GM12878 (cell line): ENCODE measurements at regions not wholly inside any gene's neighbourhood (a gene's known extent, or its start where the extent isn't known, plus 50 kb on each side); places are given as distances from the start of the nearest gene placed in this dataset.

Experiments used
- ATAC-seq: fragments of 200-7000 bp; cut with Tn5 transposase; 3 replicates; pipeline ENCODE4 v1.9.1; 2020; ENCODE audit warnings: mild to moderate bottlenecking, moderate library complexity
- BruUV-seq: library from RNA; stranded (reverse); fragments of 400-500 nt; replicated peaks from 2 replicates; lab custom pipeline; 2021; lab: Mats Ljungman, UMichigan
- CTCF ChIA-PET: fragments of 300-600 bp; sonication (Branson Sonifier 250); formaldehyde crosslinking; extraction: SDS; loops from one replicate; lab custom pipeline; 2021; ENCODE audit warnings: inconsistent platforms; lab: Yijun Ruan, JAX
- POLR2A ChIA-PET: fragments of 350-600 bp; formaldehyde crosslinking; extraction: SDS; loops from one replicate; lab custom pipeline; 2021; ENCODE audit warnings: inconsistent platforms; lab: Charles Lee
- RAD21 ChIA-PET: fragments of 300-600 bp; sonication (Branson Sonifier 250); formaldehyde crosslinking; loops from one replicate; lab custom pipeline; 2023; ENCODE audit warnings: antibody characterized with exemption; ENCODE audit not compliant: unreplicated experiment; lab: Charles Lee
- SMC1A ChIA-PET: fragments of 300-600 bp; sonication (Branson Sonifier 250); formaldehyde crosslinking; loops from one replicate; lab custom pipeline; 2023; ENCODE audit not compliant: unreplicated experiment, uncharacterized antibody; lab: Charles Lee
- DNase-seq: peaks from one replicate; pipeline ENCODE4 v3.0.0-alpha.2; 2011; ENCODE audit warnings: low read depth, low spot score
- FAIRE-seq: peaks from 3 replicates; lab custom pipeline; 2011; peaks lifted over from hg19 to GRCh38; lab: Jason Lieb, UNC
- H2AFZ ChIP-seq: 2 replicates; pipeline ENCODE4 v1.6.0; 2011; ENCODE audit warnings: low read depth, low read length, control low read depth; ENCODE audit not compliant: control insufficient read depth
- H3K27ac ChIP-seq: 2 replicates; pipeline ENCODE4 v1.5.1; 2011; ENCODE audit warnings: control low read depth; ENCODE audit not compliant: control insufficient read depth, insufficient read depth
- H3K27me3 ChIP-seq, 2 experiments: replicated peaks in 1 of 2; 2 replicates each; pipeline versions ENCODE4 v1.6.0 to v1.6.1; 2011; ENCODE audit warnings: low read length in 1 of 2; ENCODE audit not compliant: control insufficient read depth in 2 of 2, insufficient read depth in 2 of 2
- H3K36me3 ChIP-seq, 2 experiments: 2 replicates each; pipeline ENCODE4 v1.5.1; 2011; ENCODE audit warnings: low read length in 1 of 2; ENCODE audit not compliant: control insufficient read depth in 2 of 2, insufficient read depth in 2 of 2
- H3K4me1 ChIP-seq: 2 replicates; pipeline ENCODE4 v1.6.1; 2011; ENCODE audit warnings: mild to moderate bottlenecking, low read length, moderate library complexity, mixed read lengths; ENCODE audit not compliant: control insufficient read depth, insufficient read depth
- H3K4me2 ChIP-seq: 2 replicates; pipeline ENCODE4 v1.6.0; 2011; ENCODE audit warnings: control low read depth; ENCODE audit not compliant: control insufficient read depth, insufficient read depth
- H3K4me3 ChIP-seq: fragments of 200-600 bp; sonication (generic); 2 replicates; pipeline ENCODE4 v1.5.1; 2016
- H3K79me2 ChIP-seq: 2 replicates; pipeline ENCODE4 v1.6.0; 2011; ENCODE audit warnings: low read length; ENCODE audit not compliant: control insufficient read depth, insufficient read depth
- H3K9ac ChIP-seq: 2 replicates; pipeline ENCODE4 v1.8.0; 2011; ENCODE audit warnings: low read length, control low read depth, mixed read lengths; ENCODE audit not compliant: control insufficient read depth, insufficient read depth
- H3K9me3 ChIP-seq: replicated peaks from 3 replicates; pipeline ENCODE4 v1.5.1; 2011; ENCODE audit warnings: mild to moderate bottlenecking, low read length; ENCODE audit not compliant: control insufficient read depth, insufficient read depth
- H4K20me1 ChIP-seq: 2 replicates; pipeline ENCODE4 v1.6.0; 2011; ENCODE audit not compliant: control insufficient read depth, insufficient read depth
- EED ChIP-seq: sonication (generic); IDR thresholded peaks from 2 replicates; pipeline ENCODE4 v1.6.1; 2016; ENCODE audit warnings: antibody characterized with exemption, low read depth
- EGR1 ChIP-seq, 2 experiments: IDR thresholded peaks; 1 replicate in 1 of 2; 2 replicates in 1 of 2; pipeline ENCODE4 v1.6.1; 2011 to 2012; ENCODE audit warnings: low read depth in 2 of 2, low read length in 2 of 2, borderline replicate concordance in 1 of 2, mild to moderate bottlenecking in 1 of 2, moderate library complexity in 1 of 2
- GATAD2B ChIP-seq: fragments of 450-650 bp; conservative IDR thresholded peaks from 2 replicates; pipeline ENCODE4 v1.6.1; 2017; ENCODE audit warnings: low read depth, mild to moderate bottlenecking, moderate library complexity
- HCFC1 ChIP-seq: fragments of 150-350 bp; IDR thresholded peaks from 2 replicates; pipeline ENCODE4 v1.6.1; 2014; ENCODE audit warnings: low read length
- HDAC6 ChIP-seq: fragments of 200-600 bp; sonication (generic); IDR thresholded peaks from one replicate; pipeline ENCODE4 v1.8.0; 2017; ENCODE audit warnings: antibody characterized with exemption; ENCODE audit not compliant: unreplicated experiment
- MEF2B ChIP-seq: fragments of 450-650 bp; IDR thresholded peaks from 2 replicates; pipeline ENCODE4 v1.6.1; 2018; ENCODE audit warnings: mild to moderate bottlenecking, moderate library complexity; ENCODE audit not compliant: partially characterized antibody, poor library complexity, severe bottlenecking
- MTA3 ChIP-seq: IDR thresholded peaks from 2 replicates; pipeline ENCODE4 v1.6.1; 2012; ENCODE audit warnings: low read length, inconsistent platforms, borderline replicate concordance
- NBN ChIP-seq: fragments of 450-650 bp; IDR thresholded peaks from 2 replicates; pipeline ENCODE4 v1.6.1; 2016
- POLR2A ChIP-seq: IDR thresholded peaks from 2 replicates; pipeline ENCODE4 v1.6.1; 2011; ENCODE audit warnings: low read depth, mild to moderate bottlenecking, low read length
- RUNX3 ChIP-seq: IDR thresholded peaks from 2 replicates; pipeline ENCODE4 v1.6.1; 2012; ENCODE audit warnings: low read length, inconsistent platforms
- YY1 ChIP-seq: IDR thresholded peaks from 2 replicates; pipeline ENCODE4 v1.6.1; 2011; ENCODE audit warnings: low read depth, mild to moderate bottlenecking, low read length
- ZNF24 ChIP-seq: fragments of 450-650 bp; IDR thresholded peaks from 2 replicates; pipeline ENCODE4 v1.6.1; 2017; ENCODE audit warnings: antibody characterized with exemption, mild to moderate bottlenecking
- ZNF622 ChIP-seq: fragments of 450-650 bp; IDR thresholded peaks from 2 replicates; pipeline ENCODE4 v1.6.1; 2017; ENCODE audit warnings: mild to moderate bottlenecking, inconsistent platforms
- whole genome bisulfite sequencing: methylation state at CpG from one replicate; pipeline ENCODE4 v1.1.6; 2016; ENCODE audit warnings: low lambda C conversion rate; ENCODE audit not compliant: insufficient replicate concordance, insufficient coverage; ENCODE audit errors: missing lambda C conversion rate; 5-methylcytosine and 5-hydroxymethylcytosine counted together
- in situ Hi-C: fragments of 300-500 bp; cut with MboI; formaldehyde crosslinking; loops from 9 replicates; pipeline ENCODE4 v1.14.3; 2018; ENCODE audit warnings: mixed read lengths
- intact Hi-C: fragments of 100-400 bp; cut with micrococcal nuclease; formaldehyde crosslinking; loops from one replicate; pipeline ENCODE4 v1.14.2; 2022; ENCODE audit not compliant: unreplicated experiment
- TF ChIP-seq, protein P1 (sequence below), 3 experiments: IDR thresholded peaks in 2 of 3; conservative IDR thresholded peaks in 1 of 3; 2 replicates each; pipeline ENCODE4 v1.5.1; 2011; ENCODE audit warnings: low read depth in 3 of 3, low read length in 3 of 3, mild to moderate bottlenecking in 3 of 3, control low read depth in 2 of 3, moderate library complexity in 2 of 3, inconsistent platforms in 1 of 3, mixed read lengths in 1 of 3; ENCODE audit not compliant: control insufficient read depth in 2 of 3, insufficient read depth in 1 of 3; ENCODE audit errors: extremely low read depth in 1 of 3
- TF ChIP-seq, protein P2 (sequence below): fragments of 450-650 bp; IDR thresholded peaks from 2 replicates; pipeline ENCODE4 v1.6.1; 2017; ENCODE audit warnings: mild to moderate bottlenecking, moderate library complexity

DNA sequence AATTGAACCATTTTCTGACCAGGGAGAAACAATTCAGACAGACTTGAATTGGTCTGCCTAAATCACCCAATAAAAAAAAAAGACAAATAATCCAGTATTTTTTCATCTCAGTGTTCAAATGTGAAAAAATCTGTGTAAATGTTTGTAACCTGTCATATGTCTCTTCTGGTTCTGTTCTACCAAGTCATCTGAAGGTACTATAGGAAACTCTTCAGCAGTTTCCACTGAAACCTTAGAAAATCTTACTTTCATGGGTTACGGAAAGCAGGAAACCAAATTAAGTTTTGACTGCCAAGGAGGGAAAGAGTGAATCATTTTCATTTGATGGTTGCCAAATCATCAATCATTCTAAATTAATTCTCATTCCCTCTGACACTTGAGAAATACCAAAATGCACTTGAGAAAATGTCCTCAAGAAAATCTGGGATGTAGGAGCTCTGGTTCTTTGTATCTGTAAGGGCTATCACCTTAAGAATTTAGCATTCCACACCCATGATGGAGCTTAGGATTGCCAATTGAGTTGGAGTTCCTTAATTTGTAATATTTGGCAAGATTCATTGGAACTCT is 278.2 kb upstream of the KCNH8 start:
- Histone ChIP-seq H3K4me1 (no peaks in the 10 kb centered on the region), H3K27me3 (no peaks in the 10 kb centered on the region), H3K36me3 (no peaks in the 10 kb centered on the region), H3K9me3 (no peaks in the 10 kb centered on the region), H3K4me2 (no peak overlapping the region), H3K4me3 (no peak overlapping the region), H3K27ac (no peak overlapping the region), H3K79me2 (no peaks in the 10 kb centered on the region), H4K20me1 (no peaks in the 10 kb centered on the region), H2AFZ (no peak overlapping the region), H3K9ac (no peak overlapping the region)
- TF ChIP-seq HCFC1: no peak
- no peak for TF ChIP-seq EGR1 (IDR thresholded peaks at IDR 0.05; ENCODE audit: borderline replicate concordance in 1 of 2, low read depth in 2 of 2, low read length in 2 of 2)
- TF ChIP-seq GATAD2B: no peak
- TF ChIP-seq YY1: no peak
- TF ChIP-seq MEF2B: no peak
- TF ChIP-seq POLR2A: no peak
- no peak for TF ChIP-seq EED
- no peak for TF ChIP-seq ZNF622
- no peak for TF ChIP-seq NBN
- TF ChIP-seq ZNF24: no peak
- TF ChIP-seq, protein P1, sequence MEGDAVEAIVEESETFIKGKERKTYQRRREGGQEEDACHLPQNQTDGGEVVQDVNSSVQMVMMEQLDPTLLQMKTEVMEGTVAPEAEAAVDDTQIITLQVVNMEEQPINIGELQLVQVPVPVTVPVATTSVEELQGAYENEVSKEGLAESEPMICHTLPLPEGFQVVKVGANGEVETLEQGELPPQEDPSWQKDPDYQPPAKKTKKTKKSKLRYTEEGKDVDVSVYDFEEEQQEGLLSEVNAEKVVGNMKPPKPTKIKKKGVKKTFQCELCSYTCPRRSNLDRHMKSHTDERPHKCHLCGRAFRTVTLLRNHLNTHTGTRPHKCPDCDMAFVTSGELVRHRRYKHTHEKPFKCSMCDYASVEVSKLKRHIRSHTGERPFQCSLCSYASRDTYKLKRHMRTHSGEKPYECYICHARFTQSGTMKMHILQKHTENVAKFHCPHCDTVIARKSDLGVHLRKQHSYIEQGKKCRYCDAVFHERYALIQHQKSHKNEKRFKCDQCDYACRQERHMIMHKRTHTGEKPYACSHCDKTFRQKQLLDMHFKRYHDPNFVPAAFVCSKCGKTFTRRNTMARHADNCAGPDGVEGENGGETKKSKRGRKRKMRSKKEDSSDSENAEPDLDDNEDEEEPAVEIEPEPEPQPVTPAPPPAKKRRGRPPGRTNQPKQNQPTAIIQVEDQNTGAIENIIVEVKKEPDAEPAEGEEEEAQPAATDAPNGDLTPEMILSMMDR (IDR thresholded peaks at IDR 0.05 in 2 of 3, conservative IDR thresholded peaks at IDR 0.05 in 1 of 3; ENCODE audit: control insufficient read depth in 2 of 3, extremely low read depth in 1 of 3, insufficient read depth in 1 of 3, low read depth in 3 of 3, low read length in 3 of 3): no peak
- TF ChIP-seq HDAC6: no peak
- TF ChIP-seq RUNX3: no peak
- TF ChIP-seq, protein P2, sequence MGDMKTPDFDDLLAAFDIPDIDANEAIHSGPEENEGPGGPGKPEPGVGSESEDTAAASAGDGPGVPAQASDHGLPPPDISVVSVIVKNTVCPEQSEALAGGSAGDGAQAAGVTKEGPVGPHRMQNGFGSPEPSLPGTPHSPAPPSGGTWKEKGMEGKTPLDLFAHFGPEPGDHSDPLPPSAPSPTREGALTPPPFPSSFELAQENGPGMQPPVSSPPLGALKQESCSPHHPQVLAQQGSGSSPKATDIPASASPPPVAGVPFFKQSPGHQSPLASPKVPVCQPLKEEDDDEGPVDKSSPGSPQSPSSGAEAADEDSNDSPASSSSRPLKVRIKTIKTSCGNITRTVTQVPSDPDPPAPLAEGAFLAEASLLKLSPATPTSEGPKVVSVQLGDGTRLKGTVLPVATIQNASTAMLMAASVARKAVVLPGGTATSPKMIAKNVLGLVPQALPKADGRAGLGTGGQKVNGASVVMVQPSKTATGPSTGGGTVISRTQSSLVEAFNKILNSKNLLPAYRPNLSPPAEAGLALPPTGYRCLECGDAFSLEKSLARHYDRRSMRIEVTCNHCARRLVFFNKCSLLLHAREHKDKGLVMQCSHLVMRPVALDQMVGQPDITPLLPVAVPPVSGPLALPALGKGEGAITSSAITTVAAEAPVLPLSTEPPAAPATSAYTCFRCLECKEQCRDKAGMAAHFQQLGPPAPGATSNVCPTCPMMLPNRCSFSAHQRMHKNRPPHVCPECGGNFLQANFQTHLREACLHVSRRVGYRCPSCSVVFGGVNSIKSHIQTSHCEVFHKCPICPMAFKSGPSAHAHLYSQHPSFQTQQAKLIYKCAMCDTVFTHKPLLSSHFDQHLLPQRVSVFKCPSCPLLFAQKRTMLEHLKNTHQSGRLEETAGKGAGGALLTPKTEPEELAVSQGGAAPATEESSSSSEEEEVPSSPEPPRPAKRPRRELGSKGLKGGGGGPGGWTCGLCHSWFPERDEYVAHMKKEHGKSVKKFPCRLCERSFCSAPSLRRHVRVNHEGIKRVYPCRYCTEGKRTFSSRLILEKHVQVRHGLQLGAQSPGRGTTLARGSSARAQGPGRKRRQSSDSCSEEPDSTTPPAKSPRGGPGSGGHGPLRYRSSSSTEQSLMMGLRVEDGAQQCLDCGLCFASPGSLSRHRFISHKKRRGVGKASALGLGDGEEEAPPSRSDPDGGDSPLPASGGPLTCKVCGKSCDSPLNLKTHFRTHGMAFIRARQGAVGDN: no peak
- no peak for TF ChIP-seq MTA3
- FAIRE-seq (no peak), ATAC-seq (no peak), DNase-seq (no peak)
- BruUV-seq: no TSS peak
- ChIA-PET POLR2A (no interaction called here), SMC1A (no interaction called here), RAD21 (no interaction called here), CTCF (interaction anchor here (1.2 to 1.3 kb wide), 2 partner anchors 17 to 22 kb away, joined by 3 to 4 read pairs; no protein-coding TSS in a partner anchor)
- intact Hi-C loops: no loop called here
- WGBS: 25% methylated on average over 1 of the region's 1 CpG
- in situ Hi-C loops: loop anchor here (25.0 kb wide), 1 partner anchor 992 kb away; no protein-coding TSS in a partner anchor
